ENCODE measurements at regions not wholly inside any gene's neighbourhood (a gene's known extent, or its start where the extent isn't known, plus 50 kb on each side); places are given as distances from the start of the nearest gene placed in this dataset.
"Not testable (repeated sequence)": the region's sequence is repeated elsewhere in the genome, so short reads cannot be mapped to it uniquely, and the experiment has no call there.

DNA sequence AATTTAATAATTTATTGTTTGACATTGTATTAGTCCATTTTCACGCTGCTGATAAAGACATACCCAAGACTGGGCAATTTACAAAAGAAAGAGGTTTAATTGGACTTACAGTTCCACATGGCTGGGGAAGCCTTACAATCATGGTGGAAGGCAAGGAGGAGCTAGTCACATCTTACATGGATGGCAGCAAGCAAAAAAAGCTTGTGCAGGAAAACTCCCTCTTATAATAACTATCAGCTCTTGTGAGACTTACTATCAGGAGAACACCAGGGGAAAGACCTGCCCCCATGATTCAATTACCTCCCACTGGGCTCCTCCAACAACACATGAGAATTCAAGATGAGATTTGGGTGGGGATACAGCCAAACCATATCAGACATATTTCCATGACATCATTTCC, 275.1 kb upstream of the KLF3 start:
- TF ChIP-seq, protein P1, sequence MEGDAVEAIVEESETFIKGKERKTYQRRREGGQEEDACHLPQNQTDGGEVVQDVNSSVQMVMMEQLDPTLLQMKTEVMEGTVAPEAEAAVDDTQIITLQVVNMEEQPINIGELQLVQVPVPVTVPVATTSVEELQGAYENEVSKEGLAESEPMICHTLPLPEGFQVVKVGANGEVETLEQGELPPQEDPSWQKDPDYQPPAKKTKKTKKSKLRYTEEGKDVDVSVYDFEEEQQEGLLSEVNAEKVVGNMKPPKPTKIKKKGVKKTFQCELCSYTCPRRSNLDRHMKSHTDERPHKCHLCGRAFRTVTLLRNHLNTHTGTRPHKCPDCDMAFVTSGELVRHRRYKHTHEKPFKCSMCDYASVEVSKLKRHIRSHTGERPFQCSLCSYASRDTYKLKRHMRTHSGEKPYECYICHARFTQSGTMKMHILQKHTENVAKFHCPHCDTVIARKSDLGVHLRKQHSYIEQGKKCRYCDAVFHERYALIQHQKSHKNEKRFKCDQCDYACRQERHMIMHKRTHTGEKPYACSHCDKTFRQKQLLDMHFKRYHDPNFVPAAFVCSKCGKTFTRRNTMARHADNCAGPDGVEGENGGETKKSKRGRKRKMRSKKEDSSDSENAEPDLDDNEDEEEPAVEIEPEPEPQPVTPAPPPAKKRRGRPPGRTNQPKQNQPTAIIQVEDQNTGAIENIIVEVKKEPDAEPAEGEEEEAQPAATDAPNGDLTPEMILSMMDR (IDR thresholded peaks at IDR 0.05), result not testable (repeated sequence)
- TF ChIP-seq POLR2A (IDR thresholded peaks at IDR 0.05), result not testable (repeated sequence)
